ENCODE measurements at regions not wholly inside any gene's neighbourhood (a gene's known extent, or its start where the extent isn't known, plus 50 kb on each side); places are given as distances from the start of the nearest gene placed in this dataset.

DNA sequence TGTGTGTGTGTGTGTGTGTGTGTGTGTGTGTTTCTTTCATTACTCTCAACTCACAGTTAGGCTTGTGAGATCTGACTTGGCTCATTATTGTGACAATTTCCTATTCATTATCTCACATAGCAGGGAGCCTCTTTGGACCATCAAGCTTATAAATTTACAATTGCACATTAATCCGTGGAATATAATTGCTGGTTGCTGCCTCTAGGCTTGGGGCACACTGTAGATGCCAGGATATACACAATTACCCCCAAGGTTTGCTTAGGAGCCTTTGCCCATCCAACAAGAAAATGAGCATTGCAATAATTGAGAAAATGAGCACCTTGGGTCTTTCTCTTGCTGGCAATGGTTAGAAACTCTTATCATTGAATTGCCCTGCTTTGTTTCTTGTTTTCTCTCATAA, 161.6 kb upstream of the DMRTA1 start:
- DNase-seq (ENCODE audit: low read depth) = no peak

DNA sequence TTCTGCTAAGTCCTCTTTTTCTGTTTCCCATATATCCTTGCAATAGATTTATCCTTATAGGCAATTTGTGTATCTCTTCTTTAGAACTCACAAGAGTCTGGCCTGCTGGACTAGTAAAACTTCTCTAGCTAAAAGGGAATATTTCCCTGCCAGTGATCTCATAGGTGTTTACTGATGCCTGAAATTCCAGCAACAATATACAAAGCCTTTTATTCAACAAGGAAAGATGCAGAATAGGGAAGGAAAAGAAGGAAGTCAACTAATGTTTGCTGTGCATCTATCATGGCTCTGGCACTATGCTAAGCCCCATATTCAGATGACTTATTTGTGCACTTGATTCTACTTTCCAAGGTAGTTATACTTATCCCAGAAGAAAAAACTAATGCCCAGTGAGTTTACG, 160.0 kb upstream of the DMRTA1 start:
- DNase-seq (ENCODE audit: low read depth) = no peak

DNA sequence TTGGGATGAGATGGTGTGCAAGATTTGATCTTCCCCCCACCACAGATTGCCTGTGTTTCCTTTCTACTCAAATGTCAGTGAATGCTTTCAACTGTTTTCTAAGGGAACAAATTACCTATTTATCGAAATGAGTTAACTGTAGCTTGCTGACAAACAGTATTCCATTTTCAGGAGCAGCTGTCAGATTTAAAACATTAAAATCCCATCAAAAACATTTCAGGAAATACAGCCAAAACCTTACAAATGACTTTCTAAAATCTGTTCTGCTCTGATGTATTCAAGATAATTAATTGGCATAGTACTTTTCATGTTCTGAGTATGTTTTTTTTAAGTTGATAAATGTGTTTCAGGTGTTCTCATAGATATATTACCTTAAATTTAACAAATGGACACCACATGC, 158.0 kb upstream of the DMRTA1 start:
- no peak for DNase-seq (ENCODE audit: low read depth)

DNA sequence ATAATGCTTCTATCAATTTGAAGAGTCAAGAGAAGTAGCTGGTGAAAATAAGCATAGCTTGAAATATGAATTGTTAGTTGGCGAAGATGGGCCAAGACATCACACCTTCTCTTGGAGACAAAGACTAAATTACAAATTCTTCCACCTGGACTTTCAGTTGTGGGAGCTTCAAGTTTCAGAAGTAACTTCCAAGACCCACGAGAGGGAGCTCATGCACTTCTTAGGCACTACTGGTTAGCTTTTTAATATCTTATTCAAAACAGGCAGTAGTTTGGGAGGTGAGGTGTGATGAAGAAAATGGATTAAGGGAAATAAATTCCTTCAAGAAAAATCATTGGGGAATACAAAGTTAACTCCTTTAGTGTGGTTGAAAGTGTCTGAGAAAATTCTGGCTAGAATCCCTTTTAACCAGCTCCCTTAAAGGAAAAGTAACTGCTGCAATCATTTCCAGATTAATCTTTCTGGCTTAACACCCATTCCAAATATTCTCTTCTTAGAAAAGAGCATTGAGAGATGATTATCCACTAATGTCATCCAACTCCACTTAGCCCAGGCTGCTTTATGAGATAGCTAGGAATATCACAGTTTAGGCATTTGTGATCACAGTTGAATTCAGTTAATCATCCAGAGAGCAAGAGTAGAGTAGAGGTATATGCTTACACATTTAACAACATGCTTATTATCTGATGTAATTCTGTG, 139.5 kb upstream of the DMRTA1 start:
- peak; percentile 76 for DNase-seq (ENCODE audit: low read depth)

DNA sequence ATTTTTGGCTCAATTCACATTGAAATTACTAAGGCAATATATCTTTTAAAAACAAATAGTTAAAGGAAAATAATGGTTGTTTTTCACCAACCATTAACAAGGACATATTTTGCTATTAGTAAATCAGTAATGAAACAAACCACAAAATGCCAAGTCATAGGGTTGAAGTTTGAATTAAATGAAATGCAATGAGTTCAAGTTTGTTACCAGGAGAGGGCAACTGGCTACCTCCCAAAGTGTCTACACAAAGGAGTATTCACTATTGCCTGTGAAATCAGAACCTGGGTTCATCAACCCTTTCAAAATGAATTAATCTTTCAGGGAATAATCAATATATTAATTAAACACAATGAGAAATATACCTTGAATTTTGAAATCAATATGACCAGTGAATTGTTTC, 138.4 kb upstream of the DMRTA1 start:
- DNase-seq (ENCODE audit: low read depth) = peak; percentile 11

DNA sequence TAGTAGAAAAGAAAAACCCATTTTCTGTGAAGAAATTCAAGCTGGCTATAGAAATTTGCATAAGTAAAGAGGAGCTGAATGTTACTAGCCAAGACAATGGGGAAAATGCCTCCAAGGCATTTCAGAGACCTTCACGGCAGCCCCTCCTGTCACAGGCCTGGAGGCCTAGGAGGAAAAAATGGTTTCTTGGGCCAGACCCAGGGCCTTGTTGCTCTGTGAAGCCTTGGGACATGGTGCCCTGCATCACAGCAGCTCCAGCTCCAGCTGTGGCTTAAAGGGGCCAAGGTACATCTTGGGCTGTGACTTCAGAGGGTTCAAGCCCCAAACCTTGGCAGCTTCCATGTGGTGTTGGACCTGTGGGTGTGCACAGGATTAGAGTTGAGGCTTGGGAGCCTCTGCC, 130.0 kb upstream of the DMRTA1 start:
- no peak for DNase-seq (ENCODE audit: low read depth)

DNA sequence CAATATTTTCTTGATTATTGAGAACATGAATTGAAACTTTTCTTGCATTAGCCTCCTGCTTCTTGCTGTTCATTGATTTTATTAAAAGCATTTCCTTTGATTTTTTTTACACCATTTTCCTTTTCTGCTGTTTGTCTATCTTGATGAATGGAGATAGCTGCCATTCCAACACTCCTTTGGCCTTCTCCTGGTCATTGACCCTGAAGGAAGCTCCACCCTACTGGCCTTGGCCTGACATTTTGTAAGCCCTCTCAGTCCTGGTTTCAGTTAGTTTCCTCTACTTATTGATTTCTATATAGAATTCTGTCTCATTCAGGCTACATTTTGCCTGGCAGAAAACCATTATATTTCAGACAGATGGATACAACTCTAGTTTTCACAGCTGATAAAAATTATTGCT, 115.1 kb upstream of the DMRTA1 start:
- no peak for DNase-seq (ENCODE audit: low read depth)

DNA sequence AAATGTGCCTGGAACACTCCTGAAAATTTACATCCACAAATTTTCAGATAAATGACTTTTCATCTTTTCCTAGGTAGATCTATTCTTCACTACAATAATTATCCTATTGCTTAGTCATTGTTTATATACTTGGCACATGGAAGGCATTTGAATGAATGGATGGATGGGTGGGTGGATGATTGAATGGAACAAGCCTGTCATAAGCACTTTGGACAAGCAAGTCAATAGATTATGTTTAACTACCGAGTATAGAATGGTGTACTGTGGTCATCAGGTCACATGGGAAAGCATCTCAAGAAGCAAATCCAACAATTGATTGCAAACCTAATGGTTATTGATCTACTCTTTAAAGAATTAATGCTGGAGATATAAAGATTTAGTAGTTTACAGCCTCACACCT, 114.4 kb upstream of the DMRTA1 start:
- DNase-seq (ENCODE audit: low read depth) = no peak

DNA sequence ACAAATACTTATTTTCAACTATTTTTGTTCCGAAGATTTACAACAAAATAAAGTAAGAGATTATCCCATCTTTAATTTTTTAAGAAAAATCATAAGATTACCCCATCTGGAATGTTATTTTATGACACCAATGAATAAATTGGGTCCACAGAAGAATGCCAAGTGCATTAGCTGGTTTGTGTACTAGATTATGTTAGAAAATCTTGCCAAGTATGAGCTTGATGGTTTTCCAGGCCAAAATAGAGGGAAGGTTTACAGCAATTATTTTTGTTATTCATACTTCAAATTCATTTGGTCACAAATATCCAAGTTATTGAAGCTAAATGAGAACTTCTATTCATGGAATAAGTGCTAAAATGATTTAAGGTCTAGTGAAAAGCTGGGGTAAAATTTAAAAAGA, 109.4 kb upstream of the DMRTA1 start:
- peak; percentile 28 for DNase-seq (ENCODE audit: low read depth)

DNA sequence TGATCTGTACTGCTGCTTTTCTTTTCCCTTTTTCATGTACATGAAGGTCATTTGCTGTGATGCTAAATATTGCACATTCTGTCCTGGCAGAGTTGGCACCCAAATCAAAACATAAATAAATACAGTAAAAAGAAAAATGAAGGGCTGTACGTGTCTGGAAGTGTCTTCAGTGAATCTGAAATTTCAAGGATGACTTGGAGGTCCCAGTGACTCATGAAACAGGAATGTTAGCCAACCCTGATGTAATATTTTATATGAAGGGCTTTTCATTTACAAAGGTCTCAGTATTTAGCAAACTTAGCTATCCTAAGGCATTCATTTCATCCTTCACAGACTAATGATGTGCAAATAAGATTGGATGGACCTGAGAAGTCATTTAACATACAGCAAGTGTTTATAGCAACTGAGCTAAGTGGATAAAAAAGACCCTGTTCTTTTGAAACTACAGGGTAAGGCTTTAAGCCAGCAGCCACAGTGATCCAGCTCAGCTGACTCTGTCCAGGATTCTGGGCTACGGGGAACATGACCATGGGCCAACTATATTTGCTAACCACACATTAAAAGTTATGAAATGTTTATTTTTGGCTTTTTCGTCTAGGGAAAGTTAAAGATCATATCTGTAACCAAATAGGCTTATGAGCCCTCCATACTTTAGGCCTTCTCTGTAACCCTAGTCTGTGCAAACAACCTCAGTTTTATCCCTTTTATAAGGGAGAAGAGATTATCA, 104.0 kb upstream of the DMRTA1 start:
- peak; percentile 66 for DNase-seq (ENCODE audit: low read depth)

DNA sequence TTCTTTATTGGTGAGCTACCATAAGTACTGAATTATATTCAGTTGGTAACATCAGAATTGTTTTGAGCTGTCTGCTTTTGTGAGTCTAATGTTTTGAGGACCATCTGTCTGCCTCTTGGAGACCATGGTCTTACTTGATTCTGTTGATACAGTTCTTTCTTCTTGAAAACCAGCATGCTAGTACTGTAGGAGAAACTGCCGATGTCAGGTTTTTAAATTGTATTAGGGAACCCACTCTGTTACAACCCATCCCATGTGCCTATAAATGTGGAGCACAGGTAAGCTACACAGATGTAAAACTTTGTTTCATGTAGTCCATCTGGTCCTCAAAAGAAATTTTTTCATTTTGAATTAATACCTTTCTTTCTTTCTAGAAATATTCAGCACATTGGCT, 103.4 kb upstream of the DMRTA1 start:
- DNase-seq (ENCODE audit: low read depth) = no peak

DNA sequence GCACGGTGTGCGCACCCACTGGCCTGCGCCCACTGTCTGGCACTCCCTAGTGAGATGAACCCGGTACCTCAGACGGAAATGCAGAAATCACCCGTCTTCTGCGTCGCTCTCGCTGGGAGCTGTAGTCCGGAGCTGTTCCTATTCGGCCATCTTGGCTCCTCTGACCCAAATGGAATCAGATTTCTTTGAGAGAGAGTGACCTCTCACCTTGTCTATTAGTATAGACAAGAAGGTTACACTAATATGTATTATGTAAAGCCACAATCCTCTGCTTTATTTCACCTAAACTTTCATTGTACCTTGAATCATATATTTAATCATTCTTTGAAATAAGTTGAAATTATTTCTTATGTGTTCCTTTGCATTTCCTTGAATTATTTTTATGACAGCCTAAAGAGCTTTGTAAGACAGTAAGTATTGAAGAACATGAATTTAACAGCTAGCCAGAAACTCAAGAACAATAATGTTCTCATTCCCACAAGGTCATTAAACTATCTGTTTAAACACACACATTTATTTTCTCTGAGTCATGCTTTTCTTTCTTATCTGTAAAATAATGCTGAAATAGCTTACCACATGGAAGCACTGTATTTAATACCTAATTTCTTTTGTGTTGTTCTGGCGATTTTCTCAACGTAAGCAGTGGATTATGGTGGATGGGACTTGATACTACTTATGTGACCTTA, 91.8 kb upstream of the DMRTA1 start:
- no peak for DNase-seq (ENCODE audit: low read depth)

DNA sequence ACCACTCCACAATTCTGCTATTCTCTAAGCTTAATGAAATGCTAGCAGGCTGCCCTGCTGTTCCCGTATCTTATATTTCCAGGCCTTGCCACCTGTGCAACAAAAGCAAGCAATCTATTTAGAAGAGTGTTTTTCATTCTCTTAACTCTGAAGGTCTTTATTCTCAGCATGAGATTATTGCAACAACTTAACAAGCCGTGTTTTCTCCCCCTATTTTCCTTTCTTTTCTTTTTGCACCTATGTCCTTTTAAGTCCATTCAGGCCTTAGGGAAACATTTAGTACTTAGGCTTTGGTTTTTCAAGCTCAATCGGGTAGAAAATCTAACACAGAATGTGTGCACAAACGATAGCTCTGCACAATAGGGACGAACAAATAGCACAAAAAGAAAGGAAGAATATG, 89.6 kb upstream of the DMRTA1 start:
- no peak for DNase-seq (ENCODE audit: low read depth)

DNA sequence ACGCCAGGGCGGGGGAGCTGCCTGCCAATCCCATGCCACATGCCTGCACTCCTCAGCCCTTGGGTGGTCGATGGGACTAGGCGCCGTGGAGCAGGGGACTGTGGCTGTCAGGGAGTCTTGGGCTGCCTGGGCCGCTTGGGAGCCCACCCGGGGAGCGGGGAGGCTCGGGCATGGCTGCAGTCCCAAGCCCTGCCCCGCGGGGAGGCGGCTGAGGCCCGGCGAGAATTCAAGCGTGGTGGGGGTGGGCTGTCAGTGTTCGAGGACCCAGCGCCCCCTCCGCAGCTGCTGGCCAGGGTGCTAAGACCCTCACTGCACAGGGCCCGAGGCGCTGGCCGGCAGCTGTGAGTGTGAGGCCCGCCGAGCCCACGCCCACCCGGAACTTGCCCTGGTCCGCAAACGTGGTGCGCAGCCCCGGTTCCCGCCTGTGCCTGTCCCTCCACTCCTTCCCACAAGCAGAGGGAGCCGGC, 83.2 kb upstream of the DMRTA1 start:
- no peak for DNase-seq (ENCODE audit: low read depth)

DNA sequence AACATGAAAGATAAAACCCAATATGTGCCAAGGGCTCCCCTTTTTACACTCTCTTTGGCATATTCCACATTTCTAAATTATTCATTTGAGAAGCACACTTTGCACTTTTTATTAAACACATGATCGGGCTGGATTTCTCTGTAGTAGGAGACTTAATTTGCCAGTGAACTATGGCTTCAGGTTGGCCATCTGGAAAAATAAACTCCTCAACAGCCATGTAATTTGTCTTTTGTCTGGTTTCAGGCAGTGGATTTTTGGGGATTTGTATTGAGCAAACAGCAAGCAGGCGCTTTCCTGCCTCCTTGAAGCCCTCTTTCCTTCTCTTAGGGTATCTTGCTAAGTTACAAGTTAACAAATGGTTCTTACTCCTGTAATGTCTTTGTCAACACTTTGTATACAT, 73.0 kb upstream of the DMRTA1 start:
- no peak for DNase-seq (ENCODE audit: low read depth)

DNA sequence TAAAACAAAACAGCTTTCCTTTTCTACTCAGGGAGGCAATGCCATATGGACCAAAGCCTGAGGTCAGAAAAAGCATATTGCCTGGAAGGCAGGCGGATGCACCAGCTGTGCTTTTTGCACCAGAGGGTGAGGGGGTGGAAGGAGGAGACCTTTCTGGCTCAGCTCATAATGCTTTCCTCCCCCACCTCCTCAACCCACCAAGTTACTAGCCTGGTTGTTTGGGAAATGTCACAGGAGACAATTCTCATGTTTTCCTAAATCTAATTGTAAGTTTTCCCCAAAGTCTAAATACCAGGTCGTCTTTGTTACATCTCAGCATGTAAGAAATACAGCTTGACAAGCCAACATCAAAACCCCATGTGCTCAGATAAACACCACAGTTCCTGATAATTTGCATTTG, 72.6 kb upstream of the DMRTA1 start:
- no peak for DNase-seq (ENCODE audit: low read depth)

DNA sequence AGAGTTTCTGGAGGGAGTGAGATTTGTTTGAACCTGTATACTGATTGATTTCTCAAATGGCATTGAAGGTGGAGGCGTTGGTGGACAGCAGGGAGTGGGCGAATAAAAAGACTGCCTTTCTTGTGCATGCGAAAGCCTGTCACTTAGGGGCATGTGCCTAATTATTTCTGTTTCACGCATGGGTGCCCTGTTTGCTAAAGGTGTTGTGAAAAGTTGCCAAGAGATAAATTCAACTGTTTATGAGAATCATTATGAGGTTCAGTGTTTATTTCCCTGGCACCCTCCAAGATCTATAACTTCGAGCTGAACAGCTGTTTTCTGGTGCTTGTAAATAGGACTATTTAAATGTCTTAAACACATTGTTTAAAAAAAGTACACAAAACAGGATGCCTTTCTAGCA, 67.4 kb upstream of the DMRTA1 start:
- no peak for DNase-seq (ENCODE audit: low read depth)

DNA sequence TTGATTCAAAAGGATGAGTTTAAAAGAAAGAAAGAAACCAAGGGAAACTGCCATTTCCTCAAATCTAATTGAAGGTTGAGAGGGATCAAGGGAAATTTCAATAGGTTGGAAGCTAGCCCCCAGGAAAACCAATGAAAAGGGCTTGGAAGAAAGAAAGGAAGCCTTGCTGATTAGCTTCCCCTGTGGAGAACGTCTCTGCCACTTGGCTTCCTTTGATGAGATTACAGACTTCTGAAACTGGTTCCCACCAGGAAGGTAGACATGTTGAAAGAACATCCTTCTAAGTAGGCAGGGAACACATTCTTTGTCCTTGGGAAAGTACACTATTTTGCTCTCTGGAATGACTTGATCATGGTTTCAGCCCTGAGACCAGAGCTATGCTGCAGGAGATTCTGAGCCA, 65.5 kb upstream of the DMRTA1 start:
- no peak for DNase-seq (ENCODE audit: low read depth)

DNA sequence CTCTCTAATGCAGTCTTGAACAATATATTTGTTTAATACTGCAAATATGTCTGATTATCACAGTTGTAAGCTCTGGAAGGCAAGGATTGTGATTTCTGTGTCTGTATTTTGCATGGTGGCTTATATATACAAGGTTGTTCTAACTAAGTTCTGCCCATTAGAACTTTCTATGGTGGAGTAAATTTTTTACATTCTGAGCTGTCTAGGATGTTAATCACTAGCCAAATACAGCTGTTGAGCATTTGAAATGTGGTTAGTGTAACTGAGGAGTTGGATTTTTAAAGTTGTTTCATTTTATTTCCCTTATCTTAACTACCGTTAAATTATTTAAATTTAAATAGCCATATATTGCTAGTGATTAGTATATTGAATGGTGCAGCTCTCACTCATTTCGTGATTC, 64.3 kb upstream of the DMRTA1 start:
- DNase-seq (ENCODE audit: low read depth) = peak; percentile 43

DNA sequence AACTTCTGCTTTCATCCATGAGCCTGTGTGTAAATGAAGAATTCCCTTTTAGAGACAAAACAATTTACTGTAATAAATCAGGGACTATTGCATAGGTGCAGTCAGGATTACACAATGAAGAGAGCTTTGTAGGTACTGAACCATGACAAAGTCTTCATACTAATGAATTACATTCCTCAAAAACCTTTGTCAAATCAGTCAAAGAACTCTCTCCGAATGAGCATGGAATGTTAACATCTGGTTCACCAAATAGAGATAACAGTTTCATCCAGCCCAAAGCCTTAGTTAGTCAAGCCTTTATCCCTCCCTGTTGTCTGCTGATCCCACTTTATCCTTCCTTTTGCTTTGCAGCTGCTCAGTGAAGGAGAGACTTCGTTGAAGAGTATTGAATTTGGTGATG, 62.9 kb upstream of the DMRTA1 start:
- no peak for DNase-seq (ENCODE audit: low read depth)

DNA sequence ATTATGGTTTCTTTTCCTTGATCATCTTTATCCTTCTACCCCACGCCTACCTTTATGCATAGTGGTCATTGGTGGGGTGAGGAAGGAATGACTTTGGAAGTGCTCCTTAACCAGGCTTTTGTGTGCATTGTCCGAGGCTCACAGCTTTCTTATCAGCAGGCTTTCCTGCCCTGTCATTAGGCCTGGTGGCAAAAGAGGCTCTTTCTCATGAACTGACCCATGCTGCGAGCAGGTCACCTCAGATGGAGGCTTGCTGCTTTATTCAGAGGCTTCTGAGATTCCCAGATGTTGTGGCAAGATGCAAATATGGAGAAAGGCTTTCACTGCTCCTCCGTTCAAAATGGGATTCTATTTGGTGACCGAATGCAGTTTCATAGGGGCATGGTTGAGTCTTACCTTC, 57.4 kb upstream of the DMRTA1 start:
- DNase-seq (ENCODE audit: low read depth) = no peak

DNA sequence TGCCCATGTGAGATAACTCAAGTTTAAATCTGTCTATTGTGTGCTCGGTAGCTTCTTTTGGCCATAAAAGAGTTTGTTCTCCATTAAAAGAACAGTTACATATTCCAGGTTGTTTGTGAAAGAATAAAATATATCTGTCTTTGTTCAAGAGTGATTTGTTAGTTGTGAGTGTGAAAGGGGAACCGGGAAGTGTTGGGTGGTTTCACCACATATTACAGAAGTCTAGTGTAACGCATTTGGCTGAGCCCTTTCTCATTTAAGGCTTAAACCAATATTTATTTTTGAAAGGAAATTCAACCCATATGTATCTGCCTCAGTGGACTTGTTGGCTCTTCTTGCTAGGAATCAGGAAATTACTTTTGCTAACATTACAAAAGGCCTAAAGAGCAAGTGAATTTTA, 54.1 kb upstream of the DMRTA1 start:
- no peak for DNase-seq (ENCODE audit: low read depth)

DNA sequence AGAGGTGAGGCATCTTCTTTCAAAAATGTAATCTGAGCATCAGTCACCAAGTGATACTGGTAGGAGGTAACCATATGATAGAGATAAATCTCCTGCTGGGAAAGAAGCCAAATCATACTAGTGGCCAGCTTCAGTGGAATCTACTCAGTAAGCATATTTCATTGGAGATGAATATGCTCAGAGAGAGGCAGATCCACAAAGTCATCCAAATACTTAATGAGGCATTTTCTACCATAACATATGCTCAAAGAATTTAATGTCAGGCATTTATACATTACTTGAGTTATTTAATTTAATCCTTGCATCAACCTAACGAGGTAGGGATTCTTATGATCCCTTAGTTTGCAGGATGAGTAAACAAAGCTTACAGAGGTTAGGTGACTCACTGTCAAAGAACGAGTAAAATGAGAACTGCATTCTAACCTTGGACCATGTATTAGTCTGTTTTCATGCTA, 50.9 kb upstream of the DMRTA1 start:
- DNase-seq (ENCODE audit: low read depth) = no peak
